Mesenchymal stem cell (in vitro differentiated cells and primary cell): ENCODE measurements at regions not wholly inside any gene's neighbourhood (a gene's known extent, or its start where the extent isn't known, plus 50 kb on each side); places are given as distances from the start of the nearest gene placed in this dataset.

Experiments
- DNase-seq: peaks from one replicate; pipeline ENCODE4 v3.0.0-alpha.2; 2013
- H2AFZ ChIP-seq: one replicate; pipeline ENCODE4 v1.6.1; 2013; ENCODE audit warnings: low read depth, mild to moderate bottlenecking, control low read depth, inconsistent platforms, low read length, moderate library complexity
- H2AK5ac ChIP-seq: 2 replicates; pipeline ENCODE4 v1.6.1; 2013; ENCODE audit warnings: low read length, moderate library complexity, mild to moderate bottlenecking, inconsistent platforms; ENCODE audit not compliant: severe bottlenecking
- H2BK120ac ChIP-seq: one replicate; pipeline ENCODE4 v1.6.1; 2013; ENCODE audit warnings: low read depth, mild to moderate bottlenecking, inconsistent platforms, low read length, moderate library complexity
- H2BK12ac ChIP-seq, 2 experiments: one replicate each; pipeline ENCODE4 v1.6.1; 2013; ENCODE audit warnings: inconsistent platforms in 2 of 2, low read length in 2 of 2, mild to moderate bottlenecking in 2 of 2, moderate library complexity in 2 of 2, control low read depth in 1 of 2
- H2BK15ac ChIP-seq: one replicate; pipeline ENCODE4 v1.6.1; 2013; ENCODE audit warnings: mild to moderate bottlenecking, low read depth, inconsistent platforms; ENCODE audit not compliant: poor library complexity, severe bottlenecking
- H2BK5ac ChIP-seq: 2 replicates; pipeline ENCODE4 v1.6.1; 2013; ENCODE audit warnings: low read depth, mild to moderate bottlenecking, low read length, control low read depth, inconsistent platforms; ENCODE audit not compliant: poor library complexity, severe bottlenecking
- H3K14ac ChIP-seq, 2 experiments: one replicate each; pipeline ENCODE4 v1.6.1; 2013; ENCODE audit warnings: inconsistent platforms in 2 of 2, low read length in 2 of 2, control low read depth in 1 of 2, mild to moderate bottlenecking in 1 of 2, moderate library complexity in 1 of 2
- H3K18ac ChIP-seq, 2 experiments: one replicate each; pipeline ENCODE4 v1.6.1; 2013; ENCODE audit warnings: inconsistent platforms in 2 of 2, low read length in 2 of 2, control low read depth in 1 of 2, low read depth in 1 of 2, mild to moderate bottlenecking in 1 of 2
- H3K23ac ChIP-seq, 2 experiments: one replicate each; pipeline ENCODE4 v1.6.1; 2013; ENCODE audit warnings: inconsistent platforms in 2 of 2, low read length in 2 of 2, mild to moderate bottlenecking in 2 of 2, moderate library complexity in 2 of 2, control low read depth in 1 of 2
- H3K27ac ChIP-seq: 2 replicates; pipeline ENCODE4 v1.5.1; 2013; ENCODE audit warnings: mild to moderate bottlenecking, moderate library complexity, low read length, control low read depth, inconsistent platforms; ENCODE audit not compliant: poor library complexity, severe bottlenecking
- H3K27me3 ChIP-seq, 2 experiments: 2 replicates each; pipeline versions ENCODE4 v1.6.1 to v1.7.0; 2013; ENCODE audit warnings: low read length in 2 of 2, mild to moderate bottlenecking in 2 of 2, moderate library complexity in 2 of 2, control low read depth in 1 of 2, inconsistent platforms in 1 of 2; ENCODE audit not compliant: control insufficient read depth in 1 of 2, insufficient read depth in 1 of 2
- H3K36me3 ChIP-seq, 2 experiments: 2 replicates each; pipeline versions ENCODE4 v1.6.1 to v1.7.0; 2013; ENCODE audit warnings: low read length in 2 of 2, control low read depth in 1 of 2, inconsistent platforms in 1 of 2, low read depth in 1 of 2, mild to moderate bottlenecking in 1 of 2; ENCODE audit not compliant: insufficient read depth in 2 of 2, control insufficient read depth in 1 of 2
- H3K4ac ChIP-seq, 2 experiments: one replicate each; pipeline ENCODE4 v1.6.1; 2013; ENCODE audit warnings: inconsistent platforms in 2 of 2, low read length in 2 of 2, mild to moderate bottlenecking in 2 of 2, moderate library complexity in 2 of 2, control low read depth in 1 of 2, low read depth in 1 of 2
- H3K4me1 ChIP-seq: 2 replicates; pipeline ENCODE4 v1.6.1; 2013; ENCODE audit warnings: low read depth, low read length, control low read depth; ENCODE audit not compliant: control insufficient read depth, insufficient read depth
- H3K4me2 ChIP-seq: 2 replicates; pipeline ENCODE4 v1.6.1; 2013; ENCODE audit warnings: low read length, mild to moderate bottlenecking, inconsistent platforms; ENCODE audit not compliant: poor library complexity, severe bottlenecking
- H3K4me3 ChIP-seq, 2 experiments: 2 replicates each; pipeline versions ENCODE4 v1.5.1 to v1.7.0; 2013; ENCODE audit warnings: low read length in 2 of 2, mild to moderate bottlenecking in 2 of 2, control low read depth in 1 of 2, low read depth in 1 of 2; ENCODE audit not compliant: insufficient read depth in 1 of 2
- H3K79me1 ChIP-seq: replicated peaks from 2 replicates; pipeline ENCODE4 v1.6.1; 2013; ENCODE audit warnings: mild to moderate bottlenecking, control low read depth, low read length, inconsistent platforms; ENCODE audit not compliant: poor library complexity, severe bottlenecking
- H3K9ac ChIP-seq: 2 replicates; pipeline ENCODE4 v1.7.0; 2013; ENCODE audit warnings: mild to moderate bottlenecking, low read length, moderate library complexity
- H3K9me3 ChIP-seq: 2 replicates; pipeline ENCODE4 v1.7.0; 2013; ENCODE audit warnings: mild to moderate bottlenecking, low read length; ENCODE audit not compliant: control insufficient read depth
- H4K8ac ChIP-seq: one replicate; pipeline ENCODE4 v1.6.1; 2013; ENCODE audit warnings: inconsistent platforms, mild to moderate bottlenecking, low read length, moderate library complexity
- H4K91ac ChIP-seq: one replicate; pipeline ENCODE4 v1.6.1; 2013; ENCODE audit warnings: mild to moderate bottlenecking, low read length, inconsistent platforms
- WGBS: methylation state at CpG from one replicate; pipeline ENCODE4 v1.1.7; 2013; ENCODE audit warnings: mixed read lengths; 5-methylcytosine and 5-hydroxymethylcytosine counted together

GRCh38 chr6:145529582-145529981 is 205.7 kb downstream of the EPM2A start:
- no peak overlapping the region for H2AFZ ChIP-seq
- H3K27ac ChIP-seq = no peak overlapping the region
- H2BK15ac ChIP-seq = no peak overlapping the region
- peaks cover 0 to 16% of the 10 kb centered on the region in 2 experiments for H3K27me3 ChIP-seq
- H2BK12ac ChIP-seq = no peak overlapping the region
- H3K4ac ChIP-seq = no peak overlapping the region
- H2BK120ac ChIP-seq = no peak overlapping the region
- no peak overlapping the region for H3K23ac ChIP-seq
- H3K36me3 ChIP-seq = no peaks in the 10 kb centered on the region
- H2BK5ac ChIP-seq = no peak overlapping the region
- H3K79me1 ChIP-seq = no peaks in the 10 kb centered on the region
- H2AK5ac ChIP-seq = no peak overlapping the region
- WGBS = 59% methylated on average over 2 of the region's 2 CpGs
- no peak for DNase-seq
- H3K4me3 ChIP-seq = no peak overlapping the region
- H3K4me2 ChIP-seq = no peak overlapping the region
- H4K91ac ChIP-seq = no peak overlapping the region
- H3K9ac ChIP-seq = no peak overlapping the region
- H3K9me3 ChIP-seq = no peaks in the 10 kb centered on the region
- no peaks in the 10 kb centered on the region for H3K4me1 ChIP-seq
- no peak overlapping the region for H4K8ac ChIP-seq
- H3K18ac ChIP-seq = no peak overlapping the region
- H3K14ac ChIP-seq = no peak overlapping the region

GRCh38 chr6:145530454-145530853 is 204.9 kb downstream of the EPM2A start:
- H2BK15ac ChIP-seq = no peak overlapping the region
- H3K36me3 ChIP-seq = no peaks in the 10 kb centered on the region
- no peak overlapping the region for H3K23ac ChIP-seq
- DNase-seq = no peak
- H3K4me1 ChIP-seq = no peaks in the 10 kb centered on the region
- no peak overlapping the region for H3K4me2 ChIP-seq
- peaks cover 0 to 16% of the 10 kb centered on the region in 2 experiments for H3K27me3 ChIP-seq
- H2BK5ac ChIP-seq = no peak overlapping the region
- H3K4me3 ChIP-seq = no peak overlapping the region
- no peak overlapping the region for H3K14ac ChIP-seq
- no peaks in the 10 kb centered on the region for H3K9me3 ChIP-seq
- no peak overlapping the region for H3K9ac ChIP-seq
- no peak overlapping the region for H2BK120ac ChIP-seq
- no peak overlapping the region for H2AFZ ChIP-seq
- no peak overlapping the region for H4K91ac ChIP-seq
- H3K18ac ChIP-seq = no peak overlapping the region
- H4K8ac ChIP-seq = no peak overlapping the region
- no peak overlapping the region for H2BK12ac ChIP-seq
- H3K27ac ChIP-seq = no peak overlapping the region
- no peak overlapping the region for H3K4ac ChIP-seq
- no peak overlapping the region for H2AK5ac ChIP-seq
- H3K79me1 ChIP-seq = no peaks in the 10 kb centered on the region

GRCh38 chr6:145531032-145531431 is 204.3 kb downstream of the EPM2A start:
- 30% methylated on average over 1 of the region's 1 CpG for WGBS
- Histone ChIP-seq H3K4me1 (no peaks in the 10 kb centered on the region), H3K9me3 (no peaks in the 10 kb centered on the region), H3K14ac (no peak overlapping the region), H3K9ac (no peak overlapping the region), H2BK12ac (no peak overlapping the region), H4K8ac (no peak overlapping the region), H3K27ac (no peak overlapping the region), H2BK15ac (no peak overlapping the region), H2AK5ac (no peak overlapping the region), H2BK120ac (no peak overlapping the region), H3K18ac (no peak overlapping the region), H3K4ac (no peak overlapping the region), H3K23ac (no peak overlapping the region), H2AFZ (no peak overlapping the region), H3K79me1 (no peaks in the 10 kb centered on the region), H3K4me3 (no peak overlapping the region), H4K91ac (no peak overlapping the region), H3K27me3 (peaks cover 0 to 16% of the 10 kb centered on the region in 2 experiments), H2BK5ac (no peak overlapping the region), H3K4me2 (no peak overlapping the region), H3K36me3 (no peaks in the 10 kb centered on the region)
- no peak for DNase-seq

- no peak overlapping the region for H3K4me2 ChIP-seq
- DNase-seq = no peak
- H2AFZ ChIP-seq = no peak overlapping the region
- no peak overlapping the region for H2BK5ac ChIP-seq
- H3K79me1 ChIP-seq = no peaks in the 10 kb centered on the region
- no peaks in the 10 kb centered on the region for H3K4me1 ChIP-seq
- no peak overlapping the region for H3K23ac ChIP-seq
- no peaks in the 10 kb centered on the region for H3K9me3 ChIP-seq
- H3K14ac ChIP-seq = no peak overlapping the region
- H3K27ac ChIP-seq = no peak overlapping the region
- H3K27me3 ChIP-seq = peaks cover 0 to 16% of the 10 kb centered on the region in 2 experiments
- H3K36me3 ChIP-seq = no peaks in the 10 kb centered on the region
- no peak overlapping the region for H3K4ac ChIP-seq
- no peak overlapping the region for H2BK120ac ChIP-seq
- no peak overlapping the region for H3K9ac ChIP-seq
- no peak overlapping the region for H4K8ac ChIP-seq
- no peak overlapping the region for H2AK5ac ChIP-seq
- H2BK15ac ChIP-seq = no peak overlapping the region
- no peak overlapping the region for H2BK12ac ChIP-seq
- WGBS = 34% methylated on average over 3 of the region's 3 CpGs
- H4K91ac ChIP-seq = no peak overlapping the region
- no peak overlapping the region for H3K18ac ChIP-seq
- no peak overlapping the region for H3K4me3 ChIP-seq
Observed at GRCh38 chr6:145531822-145532221, 203.5 kb downstream of the EPM2A start.
